Neural cell (in vitro differentiated cells): ENCODE measurements at regions not wholly inside any gene's neighbourhood (a gene's known extent, or its start where the extent isn't known, plus 50 kb on each side); places are given as distances from the start of the nearest gene placed in this dataset.

Source experiments
- H2AFZ ChIP-seq: fragments of 200-600, 300-800 bp; sonication (generic), shearing (Covaris generic); 2 replicates; pipeline ENCODE4 v1.6.0; 2014; ENCODE audit warnings: low read depth, mild to moderate bottlenecking, antibody characterized with exemption, low read length, moderate library complexity
- H3F3A ChIP-seq: fragments of 200-600 bp; shearing (Covaris generic); 2 replicates; pipeline ENCODE4 v1.6.1; 2016; ENCODE audit warnings: mild to moderate bottlenecking, moderate library complexity, mixed read lengths, antibody characterized with exemption, low read length; ENCODE audit not compliant: insufficient read depth, poor library complexity, severe bottlenecking
- H3K27ac ChIP-seq: fragments of 200-600, 300-800 bp; sonication (generic), shearing (Covaris generic); 2 replicates; pipeline ENCODE4 v1.5.1; 2014; ENCODE audit warnings: mild to moderate bottlenecking, low read length, moderate library complexity
- H3K27me3 ChIP-seq: fragments of 300-800, 200-600 bp; sonication (generic), shearing (Covaris generic); 2 replicates; pipeline ENCODE4 v1.6.0; 2014; ENCODE audit warnings: mild to moderate bottlenecking, low read depth, low read length, moderate library complexity; ENCODE audit not compliant: insufficient read depth
- H3K36me3 ChIP-seq: fragments of 300-800, 200-600 bp; sonication (generic), shearing (Covaris generic); 2 replicates; pipeline ENCODE4 v1.5.1; 2014; ENCODE audit warnings: mild to moderate bottlenecking, antibody characterized with exemption, low read length, moderate library complexity; ENCODE audit not compliant: insufficient read depth
- H3K4me2 ChIP-seq: fragments of 300-800, 200-600 bp; sonication (generic), shearing (Covaris generic); 2 replicates; pipeline ENCODE4 v1.6.0; 2014; ENCODE audit warnings: mild to moderate bottlenecking, low read length
- H3K4me3 ChIP-seq: fragments of 300-800, 200-600 bp; sonication (generic), shearing (Covaris generic); 2 replicates; pipeline ENCODE4 v1.5.1; 2014; ENCODE audit warnings: mild to moderate bottlenecking, low read length, moderate library complexity
- H3K79me2 ChIP-seq: fragments of 200-600 bp; shearing (Covaris generic); replicated peaks from 2 replicates; pipeline ENCODE4 v1.6.0; 2014; ENCODE audit warnings: mild to moderate bottlenecking, low read length, moderate library complexity; ENCODE audit not compliant: insufficient read depth
- H3K9ac ChIP-seq: fragments of 300-800, 200-600 bp; sonication (generic), shearing (Covaris generic); 2 replicates; pipeline ENCODE4 v1.6.1; 2016; ENCODE audit warnings: mild to moderate bottlenecking, low read length, mixed read lengths
- H3K9me2 ChIP-seq: fragments of 200-600 bp; shearing (Covaris generic); 2 replicates; pipeline ENCODE4 v1.6.1; 2016; ENCODE audit warnings: mild to moderate bottlenecking, low read length, mixed read lengths; ENCODE audit not compliant: insufficient read depth
- H3K9me3 ChIP-seq: fragments of 200-600, 300-800 bp; sonication (generic), shearing (Covaris generic); 2 replicates; pipeline ENCODE4 v1.6.1; 2016; ENCODE audit warnings: mild to moderate bottlenecking, mixed run types, low read length, moderate library complexity, mixed read lengths
- H4K20me1 ChIP-seq: fragments of 200-600 bp; shearing (Covaris generic); 2 replicates; pipeline ENCODE4 v1.6.1; 2016; ENCODE audit warnings: mild to moderate bottlenecking, mixed run types; ENCODE audit not compliant: insufficient read depth
- EP300 ChIP-seq: fragments of 450-650 bp; conservative IDR thresholded peaks from 2 replicates; pipeline ENCODE4 v1.6.1; 2014; ENCODE audit warnings: antibody characterized with exemption, mild to moderate bottlenecking, moderate library complexity; ENCODE audit not compliant: poor library complexity, severe bottlenecking
- EZH2 ChIP-seq: fragments of 200-600, 300-800 bp; shearing (Covaris generic), sonication (generic); IDR thresholded peaks from 2 replicates; pipeline ENCODE4 v1.6.1; 2014; ENCODE audit warnings: antibody characterized with exemption, low read length, borderline replicate concordance, mild to moderate bottlenecking; ENCODE audit not compliant: insufficient read depth, poor library complexity, severe bottlenecking
- MXI1 ChIP-seq: fragments of 450-650 bp; conservative IDR thresholded peaks from 2 replicates; pipeline ENCODE4 v1.6.1; 2014; ENCODE audit warnings: antibody characterized with exemption, mild to moderate bottlenecking; ENCODE audit not compliant: poor library complexity, severe bottlenecking
- POLR2AphosphoS5 ChIP-seq: IDR thresholded peaks from 2 replicates; pipeline ENCODE4 v1.6.1; 2012
- RAD21 ChIP-seq: fragments of 450-650 bp; conservative IDR thresholded peaks from 2 replicates; pipeline ENCODE4 v1.6.1; 2014; ENCODE audit warnings: antibody characterized with exemption, mild to moderate bottlenecking, moderate library complexity
- SMC3 ChIP-seq: fragments of 450-650 bp; conservative IDR thresholded peaks from 2 replicates; pipeline ENCODE4 v1.6.1; 2014; ENCODE audit warnings: antibody characterized with exemption, mild to moderate bottlenecking, moderate library complexity; ENCODE audit not compliant: poor library complexity
- TAF1 ChIP-seq: IDR thresholded peaks from 2 replicates; pipeline ENCODE4 v1.6.1; 2012; ENCODE audit warnings: low read depth
- TF ChIP-seq, protein P1 (sequence below): IDR thresholded peaks from 2 replicates; pipeline ENCODE4 v1.6.1; 2012; ENCODE audit warnings: borderline replicate concordance
- TF ChIP-seq, protein P2 (sequence below): fragments of 450-650 bp; IDR thresholded peaks from 2 replicates; pipeline ENCODE4 v1.5.1; 2014; ENCODE audit warnings: antibody characterized with exemption, mild to moderate bottlenecking, moderate library complexity; ENCODE audit not compliant: poor library complexity, severe bottlenecking

DNA sequence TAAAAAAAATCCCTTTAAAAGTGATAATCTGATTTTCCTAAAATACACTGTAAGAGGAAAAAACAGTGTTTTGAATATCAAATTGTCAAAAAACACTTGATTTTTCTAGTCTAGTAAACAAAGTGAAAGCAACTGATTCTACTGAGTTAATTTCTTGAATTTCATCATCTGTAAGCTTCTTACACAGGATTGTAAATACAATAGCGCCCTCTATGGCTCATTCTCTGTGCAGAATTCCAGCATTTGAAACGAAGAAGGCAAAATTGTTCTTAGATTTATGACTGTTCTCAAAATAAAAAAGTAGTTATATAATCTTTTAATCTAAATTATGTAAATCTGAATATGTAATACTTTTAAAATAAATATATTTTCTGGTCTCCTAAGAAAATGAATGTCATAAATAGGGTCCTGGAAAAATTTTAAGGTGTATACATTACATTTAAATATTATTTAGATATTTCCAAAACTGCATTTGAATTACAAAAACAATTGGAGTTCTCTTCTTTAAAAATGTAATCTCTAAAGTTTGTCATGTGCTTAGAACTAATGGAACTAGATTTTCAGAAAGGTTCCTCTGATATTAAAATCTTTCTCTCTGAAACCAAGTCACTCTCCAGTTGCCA lies 176.9 kb upstream of the MC4R start:
- H3K27me3 ChIP-seq, result no peaks in the 10 kb centered on the region
- H3K9me2 ChIP-seq, result no peaks in the 10 kb centered on the region
- TF ChIP-seq POLR2AphosphoS5, result no peak
- TF ChIP-seq, protein P1, sequence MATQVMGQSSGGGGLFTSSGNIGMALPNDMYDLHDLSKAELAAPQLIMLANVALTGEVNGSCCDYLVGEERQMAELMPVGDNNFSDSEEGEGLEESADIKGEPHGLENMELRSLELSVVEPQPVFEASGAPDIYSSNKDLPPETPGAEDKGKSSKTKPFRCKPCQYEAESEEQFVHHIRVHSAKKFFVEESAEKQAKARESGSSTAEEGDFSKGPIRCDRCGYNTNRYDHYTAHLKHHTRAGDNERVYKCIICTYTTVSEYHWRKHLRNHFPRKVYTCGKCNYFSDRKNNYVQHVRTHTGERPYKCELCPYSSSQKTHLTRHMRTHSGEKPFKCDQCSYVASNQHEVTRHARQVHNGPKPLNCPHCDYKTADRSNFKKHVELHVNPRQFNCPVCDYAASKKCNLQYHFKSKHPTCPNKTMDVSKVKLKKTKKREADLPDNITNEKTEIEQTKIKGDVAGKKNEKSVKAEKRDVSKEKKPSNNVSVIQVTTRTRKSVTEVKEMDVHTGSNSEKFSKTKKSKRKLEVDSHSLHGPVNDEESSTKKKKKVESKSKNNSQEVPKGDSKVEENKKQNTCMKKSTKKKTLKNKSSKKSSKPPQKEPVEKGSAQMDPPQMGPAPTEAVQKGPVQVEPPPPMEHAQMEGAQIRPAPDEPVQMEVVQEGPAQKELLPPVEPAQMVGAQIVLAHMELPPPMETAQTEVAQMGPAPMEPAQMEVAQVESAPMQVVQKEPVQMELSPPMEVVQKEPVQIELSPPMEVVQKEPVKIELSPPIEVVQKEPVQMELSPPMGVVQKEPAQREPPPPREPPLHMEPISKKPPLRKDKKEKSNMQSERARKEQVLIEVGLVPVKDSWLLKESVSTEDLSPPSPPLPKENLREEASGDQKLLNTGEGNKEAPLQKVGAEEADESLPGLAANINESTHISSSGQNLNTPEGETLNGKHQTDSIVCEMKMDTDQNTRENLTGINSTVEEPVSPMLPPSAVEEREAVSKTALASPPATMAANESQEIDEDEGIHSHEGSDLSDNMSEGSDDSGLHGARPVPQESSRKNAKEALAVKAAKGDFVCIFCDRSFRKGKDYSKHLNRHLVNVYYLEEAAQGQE, result no peak
- peak; percentile 90 for TF ChIP-seq SMC3
- TF ChIP-seq TAF1, result no peak
- TF ChIP-seq EP300, result no peak
- no peak for TF ChIP-seq MXI1
- TF ChIP-seq, protein P2, sequence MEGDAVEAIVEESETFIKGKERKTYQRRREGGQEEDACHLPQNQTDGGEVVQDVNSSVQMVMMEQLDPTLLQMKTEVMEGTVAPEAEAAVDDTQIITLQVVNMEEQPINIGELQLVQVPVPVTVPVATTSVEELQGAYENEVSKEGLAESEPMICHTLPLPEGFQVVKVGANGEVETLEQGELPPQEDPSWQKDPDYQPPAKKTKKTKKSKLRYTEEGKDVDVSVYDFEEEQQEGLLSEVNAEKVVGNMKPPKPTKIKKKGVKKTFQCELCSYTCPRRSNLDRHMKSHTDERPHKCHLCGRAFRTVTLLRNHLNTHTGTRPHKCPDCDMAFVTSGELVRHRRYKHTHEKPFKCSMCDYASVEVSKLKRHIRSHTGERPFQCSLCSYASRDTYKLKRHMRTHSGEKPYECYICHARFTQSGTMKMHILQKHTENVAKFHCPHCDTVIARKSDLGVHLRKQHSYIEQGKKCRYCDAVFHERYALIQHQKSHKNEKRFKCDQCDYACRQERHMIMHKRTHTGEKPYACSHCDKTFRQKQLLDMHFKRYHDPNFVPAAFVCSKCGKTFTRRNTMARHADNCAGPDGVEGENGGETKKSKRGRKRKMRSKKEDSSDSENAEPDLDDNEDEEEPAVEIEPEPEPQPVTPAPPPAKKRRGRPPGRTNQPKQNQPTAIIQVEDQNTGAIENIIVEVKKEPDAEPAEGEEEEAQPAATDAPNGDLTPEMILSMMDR, result peak; percentile 86
- peak; percentile 93 for TF ChIP-seq RAD21
- TF ChIP-seq EZH2, result no peak
- no peak overlapping the region for H2AFZ ChIP-seq
- H4K20me1 ChIP-seq, result no peaks in the 10 kb centered on the region
- no peaks in the 10 kb centered on the region for H3F3A ChIP-seq
- H3K27ac ChIP-seq, result no peak overlapping the region
- H3K4me2 ChIP-seq, result no peak overlapping the region
- H3K9me3 ChIP-seq, result no peaks in the 10 kb centered on the region
- H3K9ac ChIP-seq, result no peak overlapping the region
- no peaks in the 10 kb centered on the region for H3K79me2 ChIP-seq
- H3K4me3 ChIP-seq, result no peak overlapping the region
- no peaks in the 10 kb centered on the region for H3K36me3 ChIP-seq

DNA sequence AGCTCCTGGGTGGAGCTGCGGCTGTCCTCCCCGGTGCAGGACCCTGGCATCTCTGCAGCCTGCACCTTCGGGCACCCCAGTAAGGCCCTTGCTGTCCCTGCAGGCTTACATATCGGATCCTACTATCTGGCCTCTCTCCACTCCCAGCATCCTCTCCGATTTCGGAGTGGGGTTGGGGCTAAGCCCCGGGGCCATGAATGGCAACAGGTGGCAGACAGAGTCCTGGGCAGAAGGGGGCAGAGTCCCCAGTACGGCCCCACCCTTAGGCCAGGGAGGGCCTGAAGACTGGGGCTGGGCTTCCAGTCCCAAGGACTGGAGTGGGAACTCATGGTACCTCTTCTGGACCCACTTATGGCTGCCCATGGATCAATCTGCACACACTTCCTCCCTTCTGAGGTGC lies 180.4 kb upstream of the MC4R start:
- Histone ChIP-seq H3K9me3 (no peaks in the 10 kb centered on the region), H3K27ac (no peak overlapping the region), H3K9me2 (no peaks in the 10 kb centered on the region), H4K20me1 (no peaks in the 10 kb centered on the region), H3K9ac (no peak overlapping the region), H3K27me3 (no peaks in the 10 kb centered on the region), H3K36me3 (no peaks in the 10 kb centered on the region), H3K4me3 (no peak overlapping the region), H3K4me2 (no peak overlapping the region), H3K79me2 (no peaks in the 10 kb centered on the region), H3F3A (no peaks in the 10 kb centered on the region), H2AFZ (no peak overlapping the region)
- no peak for TF ChIP-seq EZH2

DNA sequence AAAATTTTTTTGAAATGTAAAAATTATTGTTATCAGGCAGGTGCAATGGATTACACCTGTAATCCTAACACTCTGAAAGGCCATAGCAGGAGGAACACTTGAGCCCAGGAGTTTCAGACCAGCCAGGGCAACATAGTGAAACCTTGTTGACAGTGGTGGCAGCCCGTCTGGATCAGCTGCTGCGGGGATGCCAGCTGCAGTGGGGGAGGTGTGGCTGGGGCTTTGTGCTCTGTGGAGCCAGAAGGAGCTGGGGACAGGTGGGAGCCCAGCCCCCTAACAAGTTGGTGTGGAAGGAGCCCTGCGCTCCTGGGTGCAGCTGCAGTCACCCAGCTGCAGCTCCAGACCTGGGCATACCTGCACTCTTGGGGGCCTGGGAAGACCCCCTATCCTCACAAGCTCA lies 182.4 kb upstream of the MC4R start:
- TF ChIP-seq, protein P2, result no peak
- TF ChIP-seq POLR2AphosphoS5 (no peak), EP300 (no peak), MXI1 (no peak), EZH2 (no peak), RAD21 (no peak), SMC3 (no peak), TAF1 (no peak)
- TF ChIP-seq, protein P1, result no peak
- H3K4me2 ChIP-seq, result no peak overlapping the region
- H4K20me1 ChIP-seq, result no peaks in the 10 kb centered on the region
- no peaks in the 10 kb centered on the region for H3K79me2 ChIP-seq
- no peaks in the 10 kb centered on the region for H3K27me3 ChIP-seq
- no peaks in the 10 kb centered on the region for H3K9me3 ChIP-seq
- H2AFZ ChIP-seq, result no peak overlapping the region
- H3K9me2 ChIP-seq, result no peaks in the 10 kb centered on the region
- H3K9ac ChIP-seq, result no peak overlapping the region
- no peak overlapping the region for H3K4me3 ChIP-seq
- H3K27ac ChIP-seq, result no peak overlapping the region
- no peaks in the 10 kb centered on the region for H3K36me3 ChIP-seq
- H3F3A ChIP-seq, result no peaks in the 10 kb centered on the region
